GM12878 (cell line): ENCODE measurements at regions not wholly inside any gene's neighbourhood (a gene's known extent, or its start where the extent isn't known, plus 50 kb on each side); places are given as distances from the start of the nearest gene placed in this dataset.

ENCODE experiments used
- ATAC-seq: fragments of 200-7000 bp; cut with Tn5 transposase; 3 replicates; pipeline ENCODE4 v1.9.1; 2020; ENCODE audit warnings: mild to moderate bottlenecking, moderate library complexity
- BruUV-seq: library from RNA; stranded (reverse); fragments of 400-500 nt; replicated peaks from 2 replicates; lab custom pipeline; 2021; lab: Mats Ljungman, UMichigan
- CTCF ChIA-PET: fragments of 300-600 bp; sonication (Branson Sonifier 250); formaldehyde crosslinking; extraction: SDS; loops from one replicate; lab custom pipeline; 2021; ENCODE audit warnings: inconsistent platforms; lab: Yijun Ruan, JAX
- POLR2A ChIA-PET: fragments of 350-600 bp; formaldehyde crosslinking; extraction: SDS; loops from one replicate; lab custom pipeline; 2021; ENCODE audit warnings: inconsistent platforms; lab: Charles Lee
- RAD21 ChIA-PET: fragments of 300-600 bp; sonication (Branson Sonifier 250); formaldehyde crosslinking; loops from one replicate; lab custom pipeline; 2023; ENCODE audit warnings: antibody characterized with exemption; ENCODE audit not compliant: unreplicated experiment; lab: Charles Lee
- SMC1A ChIA-PET: fragments of 300-600 bp; sonication (Branson Sonifier 250); formaldehyde crosslinking; loops from one replicate; lab custom pipeline; 2023; ENCODE audit not compliant: unreplicated experiment, uncharacterized antibody; lab: Charles Lee
- DNase-seq: peaks from one replicate; pipeline ENCODE4 v3.0.0-alpha.2; 2011; ENCODE audit warnings: low read depth, low spot score
- FAIRE-seq: peaks from 3 replicates; lab custom pipeline; 2011; peaks lifted over from hg19 to GRCh38; lab: Jason Lieb, UNC
- H2AFZ ChIP-seq: 2 replicates; pipeline ENCODE4 v1.6.0; 2011; ENCODE audit warnings: low read depth, low read length, control low read depth; ENCODE audit not compliant: control insufficient read depth
- H3K27ac ChIP-seq: 2 replicates; pipeline ENCODE4 v1.5.1; 2011; ENCODE audit warnings: control low read depth; ENCODE audit not compliant: control insufficient read depth, insufficient read depth
- H3K27me3 ChIP-seq, 2 experiments: replicated peaks in 1 of 2; 2 replicates each; pipeline versions ENCODE4 v1.6.0 to v1.6.1; 2011; ENCODE audit warnings: low read length in 1 of 2; ENCODE audit not compliant: control insufficient read depth in 2 of 2, insufficient read depth in 2 of 2
- H3K36me3 ChIP-seq, 2 experiments: 2 replicates each; pipeline ENCODE4 v1.5.1; 2011; ENCODE audit warnings: low read length in 1 of 2; ENCODE audit not compliant: control insufficient read depth in 2 of 2, insufficient read depth in 2 of 2
- H3K4me1 ChIP-seq: 2 replicates; pipeline ENCODE4 v1.6.1; 2011; ENCODE audit warnings: mild to moderate bottlenecking, low read length, moderate library complexity, mixed read lengths; ENCODE audit not compliant: control insufficient read depth, insufficient read depth
- H3K4me2 ChIP-seq: 2 replicates; pipeline ENCODE4 v1.6.0; 2011; ENCODE audit warnings: control low read depth; ENCODE audit not compliant: control insufficient read depth, insufficient read depth
- H3K4me3 ChIP-seq: fragments of 200-600 bp; sonication (generic); 2 replicates; pipeline ENCODE4 v1.5.1; 2016
- H3K79me2 ChIP-seq: 2 replicates; pipeline ENCODE4 v1.6.0; 2011; ENCODE audit warnings: low read length; ENCODE audit not compliant: control insufficient read depth, insufficient read depth
- H3K9ac ChIP-seq: 2 replicates; pipeline ENCODE4 v1.8.0; 2011; ENCODE audit warnings: low read length, control low read depth, mixed read lengths; ENCODE audit not compliant: control insufficient read depth, insufficient read depth
- H3K9me3 ChIP-seq: replicated peaks from 3 replicates; pipeline ENCODE4 v1.5.1; 2011; ENCODE audit warnings: mild to moderate bottlenecking, low read length; ENCODE audit not compliant: control insufficient read depth, insufficient read depth
- H4K20me1 ChIP-seq: 2 replicates; pipeline ENCODE4 v1.6.0; 2011; ENCODE audit not compliant: control insufficient read depth, insufficient read depth
- BACH1 ChIP-seq: fragments of 450-650 bp; IDR thresholded peaks from 2 replicates; pipeline ENCODE4 v1.6.1; 2017; ENCODE audit warnings: mild to moderate bottlenecking, borderline replicate concordance
- BHLHE40 ChIP-seq, 2 experiments: fragments of 450-650 bp in 1 of 2; IDR thresholded peaks; 2 replicates each; pipeline ENCODE4 v1.6.1; 2011 to 2017; ENCODE audit warnings: low read depth in 2 of 2, borderline replicate concordance in 1 of 2, improper control_type of control experiment in 1 of 2, low read length in 1 of 2, mild to moderate bottlenecking in 1 of 2
- E4F1 ChIP-seq: fragments of 450-650 bp; IDR thresholded peaks from 2 replicates; pipeline ENCODE4 v1.6.1; 2018; ENCODE audit warnings: borderline replicate concordance, mild to moderate bottlenecking; ENCODE audit not compliant: partially characterized antibody
- EZH2 ChIP-seq: IDR thresholded peaks from 2 replicates; pipeline ENCODE4 v1.6.1; 2012; ENCODE audit warnings: low read depth, mild to moderate bottlenecking, control low read depth, inconsistent platforms, low read length, borderline replicate concordance; ENCODE audit not compliant: control insufficient read depth
- HDAC2 ChIP-seq: fragments of 200-600 bp; sonication (generic); IDR thresholded peaks from 2 replicates; pipeline ENCODE4 v1.6.1; 2017
- MYC ChIP-seq: IDR thresholded peaks from 2 replicates; pipeline ENCODE4 v1.6.1; 2011; ENCODE audit warnings: mild to moderate bottlenecking, low read length, moderate library complexity, inconsistent platforms; ENCODE audit not compliant: insufficient read depth, insufficient replicate concordance, insufficient read length, severe bottlenecking
- PAX5 ChIP-seq: IDR thresholded peaks from 2 replicates; pipeline ENCODE4 v1.6.1; 2011; ENCODE audit warnings: low read depth, low read length, borderline replicate concordance
- PAX8 ChIP-seq: fragments of 450-650 bp; IDR thresholded peaks from 2 replicates; pipeline ENCODE4 v1.6.1; 2017; ENCODE audit warnings: mild to moderate bottlenecking, moderate library complexity
- POLR2A ChIP-seq: IDR thresholded peaks from 2 replicates; pipeline ENCODE4 v1.6.1; 2011; ENCODE audit warnings: low read depth, mild to moderate bottlenecking, low read length
- REST ChIP-seq: IDR thresholded peaks from 2 replicates; pipeline ENCODE4 v1.6.1; 2012; ENCODE audit warnings: mild to moderate bottlenecking, low read depth, low read length
- SIX5 ChIP-seq: IDR thresholded peaks from 2 replicates; pipeline ENCODE4 v1.6.1; 2011; ENCODE audit warnings: mild to moderate bottlenecking, low read depth, low read length, moderate library complexity; ENCODE audit not compliant: severe bottlenecking
- ZNF592 ChIP-seq: fragments of 450-650 bp; IDR thresholded peaks from 2 replicates; pipeline ENCODE4 v1.6.1; 2017; ENCODE audit warnings: mild to moderate bottlenecking, moderate library complexity
- WGBS: methylation state at CpG from one replicate; pipeline ENCODE4 v1.1.6; 2016; ENCODE audit warnings: low lambda C conversion rate; ENCODE audit not compliant: insufficient replicate concordance, insufficient coverage; ENCODE audit errors: missing lambda C conversion rate; 5-methylcytosine and 5-hydroxymethylcytosine counted together
- in situ Hi-C: fragments of 300-500 bp; cut with MboI; formaldehyde crosslinking; loops from 9 replicates; pipeline ENCODE4 v1.14.3; 2018; ENCODE audit warnings: mixed read lengths
- intact Hi-C: fragments of 100-400 bp; cut with micrococcal nuclease; formaldehyde crosslinking; loops from one replicate; pipeline ENCODE4 v1.14.2; 2022; ENCODE audit not compliant: unreplicated experiment

GRCh38 chr4:175539498-175539897 is 272.6 kb downstream of the GPM6A start:
- CTCF ChIA-PET, result interaction anchor here (1.1 kb wide), 1 partner anchor 14 kb away, joined by 4 read pairs; no protein-coding TSS in a partner anchor
- Histone ChIP-seq H3K4me1 (no peaks in the 10 kb centered on the region), H3K27me3 (no peaks in the 10 kb centered on the region), H3K4me2 (no peak overlapping the region), H3K9me3 (no peaks in the 10 kb centered on the region), H3K27ac (no peak overlapping the region), H3K9ac (no peak overlapping the region), H3K36me3 (no peaks in the 10 kb centered on the region), H2AFZ (no peak overlapping the region), H3K4me3 (no peak overlapping the region), H3K79me2 (no peaks in the 10 kb centered on the region), H4K20me1 (no peaks in the 10 kb centered on the region; the same call in 1 of the 2 replicates)
- ATAC-seq (no peak), DNase-seq (no peak), FAIRE-seq (no peak)
- BruUV-seq, result no TSS peak
- RAD21 ChIA-PET, result interaction anchor here (0.6 to 0.9 kb wide), 2 partner anchors 49 to 776 kb away, joined by 3 read pairs; no protein-coding TSS in a partner anchor
- SMC1A ChIA-PET, result no interaction called here
- WGBS, result 0% methylated on average over 2 of the region's 2 CpGs
- POLR2A ChIA-PET, result no interaction called here
- intact Hi-C loops (loop anchor here (5.0 kb wide), 1 partner anchor 1172 kb away; no protein-coding TSS in a partner anchor), in situ Hi-C loops (loop anchor here (10.0 to 25.0 kb wide), 2 partner anchors 677 to 1175 kb away; no protein-coding TSS in a partner anchor)
- TF ChIP-seq BHLHE40 (IDR thresholded peaks at IDR 0.05; ENCODE audit: borderline replicate concordance in 1 of 2, low read depth in 2 of 2, low read length in 1 of 2) (no peak), REST (no peak), PAX8 (no peak), HDAC2 (no peak), E4F1 (no peak), ZNF592 (no peak), BACH1 (no peak), POLR2A (no peak), EZH2 (no peak), SIX5 (no peak), PAX5 (no peak), MYC (no peak)
